Pancreas (tissue), 10 donors: ENCODE measurements at regions not wholly inside any gene's neighbourhood (a gene's known extent, or its start where the extent isn't known, plus 50 kb on each side); places are given as distances from the start of the nearest gene placed in this dataset.
"Not testable (repeated sequence)": the region's sequence is repeated elsewhere in the genome, so short reads cannot be mapped to it uniquely, and the experiment has no call there.

Source experiments
- ATAC-seq, 4 donors: fragments of 200-7000 bp; cut with Tn5 transposase; one replicate each; pipeline versions ENCODE4 v1.8.0 to v1.9.1; 2020; ENCODE audit warnings: mild to moderate bottlenecking in 4 of 4, moderate library complexity in 4 of 4
- DNase-seq, 6 donors: peaks; one replicate each; pipeline ENCODE4 v3.0.0-alpha.2; 2020
- FAIRE-seq: peaks from 2 replicates; lab custom pipeline; 2012; peaks lifted over from hg19 to GRCh38; lab: Jason Lieb, UNC
- H3K27ac ChIP-seq, 4 donors: fragments of 200-600 bp; sonication (generic); 1 replicate in 3 of 4; 2 replicates in 1 of 4; pipeline versions ENCODE4 v1.5.0 to v1.8.0; 2020
- H3K27me3 ChIP-seq, 4 donors: fragments of 200-600 bp; one replicate each; pipeline ENCODE4 v1.8.0; 2021
- H3K36me3 ChIP-seq, 3 donors: fragments of 200-600 bp; sonication (generic) in 1 of 3; one replicate each; pipeline versions ENCODE4 v1.5.0 to v1.8.0; 2020 to 2021
- H3K4me1 ChIP-seq, 3 donors: fragments of 200-600 bp; one replicate each; pipeline ENCODE4 v1.8.0; 2021
- H3K4me3 ChIP-seq, 4 donors: fragments of 200-600 bp; sonication (generic) in 2 of 4; one replicate each; pipeline versions ENCODE4 v1.5.0 to v1.8.0; 2020 to 2021
- H3K9me3 ChIP-seq, 4 donors: fragments of 200-600 bp; one replicate each; pipeline ENCODE4 v1.8.0; 2021
- WGBS, 2 donors: extraction: QIAGEN DNeasy Blood & Tissue Kit; methylation state at CpG; one replicate each; pipeline ENCODE4 v1.1.7; 2013; 5-methylcytosine and 5-hydroxymethylcytosine counted together
- intact Hi-C, 3 donors: fragments of 100-400 bp; cut with DNase I; formaldehyde crosslinking; loops; one replicate each; pipeline versions ENCODE4 v1.11.1 to v1.14.2; 2022
- TF ChIP-seq, protein P1 (sequence below), 4 donors: fragments of 200-600 bp; sonication (generic) in 3 of 4; IDR thresholded peaks; one replicate each; pipeline versions ENCODE4 v1.5.0 to v1.8.0; 2021; ENCODE audit warnings: antibody characterized with exemption in 4 of 4
- donor health status: healthy with polysubstance abuse.
- donor health status: DM: no; HTN: no; CAD: no; lungs with moderate emphysema.
- donor health status: DM: no; HTN: no; CAD: no.
- donor health status: control.
- donor health status: control.
- donor health status: Bipolar disorder and iron deficiency.
- donor health status: DM: yes; HTN: yes; CAD: no.
- donor health status: DM: no; HTN: no; CAD: no.
- donor health status: DM: no; HTN: no; CAD: no.
- donor health status: DM: yes; HTN: yes; CAD: no.

- H3K4me1 ChIP-seq = no peaks in the 10 kb centered on the region
- no peak overlapping the region for H3K4me3 ChIP-seq
- no peak overlapping the region for H3K27ac ChIP-seq
- DNase-seq (no peak), ATAC-seq (no peak), FAIRE-seq (no peak)
- intact Hi-C loops = no loop called here
- TF ChIP-seq, protein P1, sequence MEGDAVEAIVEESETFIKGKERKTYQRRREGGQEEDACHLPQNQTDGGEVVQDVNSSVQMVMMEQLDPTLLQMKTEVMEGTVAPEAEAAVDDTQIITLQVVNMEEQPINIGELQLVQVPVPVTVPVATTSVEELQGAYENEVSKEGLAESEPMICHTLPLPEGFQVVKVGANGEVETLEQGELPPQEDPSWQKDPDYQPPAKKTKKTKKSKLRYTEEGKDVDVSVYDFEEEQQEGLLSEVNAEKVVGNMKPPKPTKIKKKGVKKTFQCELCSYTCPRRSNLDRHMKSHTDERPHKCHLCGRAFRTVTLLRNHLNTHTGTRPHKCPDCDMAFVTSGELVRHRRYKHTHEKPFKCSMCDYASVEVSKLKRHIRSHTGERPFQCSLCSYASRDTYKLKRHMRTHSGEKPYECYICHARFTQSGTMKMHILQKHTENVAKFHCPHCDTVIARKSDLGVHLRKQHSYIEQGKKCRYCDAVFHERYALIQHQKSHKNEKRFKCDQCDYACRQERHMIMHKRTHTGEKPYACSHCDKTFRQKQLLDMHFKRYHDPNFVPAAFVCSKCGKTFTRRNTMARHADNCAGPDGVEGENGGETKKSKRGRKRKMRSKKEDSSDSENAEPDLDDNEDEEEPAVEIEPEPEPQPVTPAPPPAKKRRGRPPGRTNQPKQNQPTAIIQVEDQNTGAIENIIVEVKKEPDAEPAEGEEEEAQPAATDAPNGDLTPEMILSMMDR (IDR thresholded peaks at IDR 0.05) = no peak
- H3K27me3 ChIP-seq = no peaks in the 10 kb centered on the region
- WGBS, 2 donors = 84 to 94% methylated on average over 9 of the region's 9 CpGs
- H3K9me3 ChIP-seq = no peaks in the 10 kb centered on the region
- H3K36me3 ChIP-seq = no peaks in the 10 kb centered on the region
Observed at GRCh38 chr16:55019419-55020131, 88.9 kb downstream of the IRX5 start.

GRCh38 chr16:55021595-55022475, 91.2 kb downstream of the IRX5 start:
- intact Hi-C loops = no loop called here
- Histone ChIP-seq H3K4me3 (no peak overlapping the region), H3K27me3 (no peaks in the 10 kb centered on the region), H3K9me3 (no peaks in the 10 kb centered on the region), H3K4me1 (no peaks in the 10 kb centered on the region), H3K27ac (no peak overlapping the region), H3K36me3 (no peaks in the 10 kb centered on the region)
- TF ChIP-seq, protein P1 (IDR thresholded peaks at IDR 0.05) = no peak
- no peak for FAIRE-seq
- no peak for DNase-seq
- 41 to 65% methylated on average over 11 of the region's 11 CpGs for WGBS, 2 donors
- no peak for ATAC-seq

DNA sequence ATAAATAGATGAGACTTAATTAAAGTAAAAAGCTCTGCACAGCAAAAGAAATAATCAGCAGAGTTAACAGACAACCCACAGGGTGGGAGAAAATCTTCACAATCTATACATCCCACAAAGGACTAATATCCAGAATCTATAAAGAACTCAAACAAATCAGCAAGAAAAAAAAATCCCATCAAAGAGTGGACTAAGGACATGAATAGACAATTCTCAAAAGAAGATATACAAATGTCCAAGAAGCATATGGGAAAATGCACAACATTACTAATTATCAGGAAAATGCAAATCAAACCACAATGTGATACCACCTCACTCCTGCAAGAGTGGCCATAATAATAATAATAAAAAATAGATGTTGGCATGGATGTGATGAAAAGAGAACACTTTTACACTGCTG, 96.6 kb downstream of the IRX5 start:
- H3K27me3 ChIP-seq, ATAC-seq, DNase-seq, H3K9me3 ChIP-seq, intact Hi-C loops, H3K4me3 ChIP-seq, FAIRE-seq, H3K36me3 ChIP-seq, H3K4me1 ChIP-seq, H3K27ac ChIP-seq: not testable (repeated sequence)

GRCh38 chr16:55029509-55029908, 98.8 kb downstream of the IRX5 start:
- H3K9me3 ChIP-seq = no peaks in the 10 kb centered on the region
- no peak for DNase-seq
- FAIRE-seq = no peak
- TF ChIP-seq, protein P1 (IDR thresholded peaks at IDR 0.05) = no peak
- no peak overlapping the region for H3K4me3 ChIP-seq
- H3K27ac ChIP-seq = no peak overlapping the region
- intact Hi-C loops = no loop called here
- no peaks in the 10 kb centered on the region for H3K27me3 ChIP-seq
- H3K4me1 ChIP-seq = no peaks in the 10 kb centered on the region
- no peak for ATAC-seq
- H3K36me3 ChIP-seq = no peaks in the 10 kb centered on the region
- 68 to 77% methylated on average over 1 of the region's 1 CpG for WGBS, 2 donors

- TF ChIP-seq, protein P1 (IDR thresholded peaks at IDR 0.05) = no peak
- 55 to 61% methylated on average over 5 of the region's 5 CpGs for WGBS, 2 donors
- H3K9me3 ChIP-seq = no peaks in the 10 kb centered on the region
- no peaks in the 10 kb centered on the region for H3K4me1 ChIP-seq
- H3K27ac ChIP-seq = no peak overlapping the region
- no peaks in the 10 kb centered on the region for H3K27me3 ChIP-seq
- DNase-seq (no peak), ATAC-seq (no peak), FAIRE-seq (no peak)
- no peak overlapping the region for H3K4me3 ChIP-seq
- H3K36me3 ChIP-seq = no peaks in the 10 kb centered on the region
- intact Hi-C loops = no loop called here
Observed at GRCh38 chr16:55030944-55031343, 100.3 kb downstream of the IRX5 start.
